ENCODE measurements at regions not wholly inside any gene's neighbourhood (a gene's known extent, or its start where the extent isn't known, plus 50 kb on each side); places are given as distances from the start of the nearest gene placed in this dataset.

DNA sequence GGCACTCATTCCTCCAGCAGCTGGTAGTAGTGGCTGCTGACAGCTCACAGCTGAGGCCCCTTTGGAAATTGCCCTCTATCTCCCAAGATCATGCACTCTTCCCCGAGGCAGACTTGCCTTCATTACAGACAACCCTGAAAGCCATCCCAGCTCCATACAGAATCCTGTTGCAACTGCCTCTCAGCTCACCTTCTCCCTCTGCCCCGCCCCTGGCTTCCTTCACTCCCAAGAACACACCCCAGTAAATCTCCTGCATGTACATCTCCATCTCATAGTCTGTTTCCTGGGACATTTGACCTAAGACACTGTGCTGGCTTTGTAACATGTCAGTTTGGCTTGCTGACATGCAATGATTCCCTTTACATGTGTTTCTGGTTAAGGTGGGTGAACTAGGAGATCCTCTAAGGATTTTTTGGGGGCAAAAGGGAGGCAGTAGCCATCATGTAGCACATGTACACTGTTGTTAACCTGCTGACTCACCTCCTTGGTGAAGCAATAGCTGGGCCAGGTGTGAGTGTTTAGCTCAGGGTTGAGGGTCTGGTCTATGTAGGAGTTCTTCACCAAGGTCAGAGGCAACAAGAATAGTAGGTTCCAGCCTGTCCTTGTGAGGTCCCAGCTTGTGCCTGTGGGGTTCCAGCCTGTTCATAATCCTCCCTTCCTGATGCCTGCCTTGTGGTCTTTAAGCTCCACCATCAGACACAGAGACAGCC, 179.6 kb downstream of the CSNK2A3 start:
- DNase-seq, result no peak

DNA sequence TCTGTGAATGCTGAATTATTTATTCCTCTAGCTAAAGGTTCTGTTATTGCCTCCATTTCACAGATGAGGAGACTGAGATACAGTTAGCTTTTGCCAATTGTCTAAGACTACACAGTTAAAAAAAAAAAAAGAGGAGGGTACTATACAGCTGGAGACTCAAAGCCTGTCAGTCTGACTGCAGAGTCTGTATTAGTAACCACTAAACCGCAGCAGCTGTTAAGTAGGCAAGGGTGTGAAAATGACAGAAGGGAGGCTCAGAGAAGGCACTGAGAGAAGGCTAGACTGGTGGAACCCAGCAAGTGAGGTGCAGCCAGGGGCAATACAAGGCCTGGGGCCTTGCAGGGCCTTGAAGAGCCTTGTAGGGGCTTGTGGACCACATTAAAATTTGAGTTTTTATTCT, 181.2 kb downstream of the CSNK2A3 start:
- no peak for DNase-seq

DNA sequence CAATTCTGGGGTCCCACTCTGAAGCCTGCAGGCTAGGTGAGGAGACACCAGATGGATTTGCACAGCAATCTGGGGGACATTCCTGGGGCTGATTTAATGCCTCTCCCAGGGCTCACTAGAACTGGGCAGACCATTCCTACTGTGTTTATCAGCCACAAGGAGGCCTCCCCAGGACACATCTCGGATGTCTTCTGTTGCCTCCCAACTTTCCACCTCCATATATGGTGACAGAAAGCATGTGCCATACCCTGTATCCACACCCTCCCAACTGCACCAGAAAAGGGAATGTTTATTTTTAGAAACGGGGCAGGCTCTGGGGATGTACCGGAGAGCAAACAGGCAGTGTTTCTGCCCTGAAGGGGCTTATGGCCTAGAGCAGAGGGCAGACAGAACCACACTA, 181.8 kb downstream of the CSNK2A3 start:
- no peak for DNase-seq

DNA sequence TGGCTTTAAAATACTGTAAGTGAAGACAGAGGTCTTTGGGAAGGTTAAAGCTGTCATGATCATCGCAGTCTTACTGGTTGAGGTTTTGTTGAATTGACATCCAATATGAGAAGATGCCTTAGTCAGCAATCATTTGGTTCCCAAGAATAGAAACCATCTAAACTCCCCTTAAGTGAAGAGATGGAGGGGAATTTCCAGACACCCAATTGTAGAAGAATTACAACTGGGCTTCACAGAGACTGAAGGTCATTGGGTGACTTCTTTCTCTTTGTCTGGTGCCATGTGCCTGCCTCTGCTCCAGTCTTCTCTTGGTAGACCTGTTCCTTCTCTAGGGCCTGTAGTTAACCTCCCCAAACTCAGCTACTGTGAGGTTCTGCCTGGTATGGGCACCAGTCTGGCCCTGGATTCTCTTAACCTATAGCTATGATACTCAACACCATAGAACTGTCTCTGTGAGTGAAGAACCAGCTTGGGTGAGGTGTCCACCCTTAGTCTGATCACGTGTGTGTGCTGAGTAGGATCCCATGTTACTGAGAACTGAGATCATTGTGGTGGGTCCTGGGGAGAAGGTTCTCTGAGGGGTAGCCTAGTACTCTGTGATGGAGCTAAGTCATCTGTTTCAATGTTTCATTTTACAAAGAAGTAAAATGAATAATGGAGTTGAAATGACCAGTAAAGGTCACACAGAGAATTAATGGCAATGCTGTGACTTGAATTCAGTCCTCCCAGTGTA, 182.5 kb downstream of the CSNK2A3 start:
- DNase-seq, result no peak

DNA sequence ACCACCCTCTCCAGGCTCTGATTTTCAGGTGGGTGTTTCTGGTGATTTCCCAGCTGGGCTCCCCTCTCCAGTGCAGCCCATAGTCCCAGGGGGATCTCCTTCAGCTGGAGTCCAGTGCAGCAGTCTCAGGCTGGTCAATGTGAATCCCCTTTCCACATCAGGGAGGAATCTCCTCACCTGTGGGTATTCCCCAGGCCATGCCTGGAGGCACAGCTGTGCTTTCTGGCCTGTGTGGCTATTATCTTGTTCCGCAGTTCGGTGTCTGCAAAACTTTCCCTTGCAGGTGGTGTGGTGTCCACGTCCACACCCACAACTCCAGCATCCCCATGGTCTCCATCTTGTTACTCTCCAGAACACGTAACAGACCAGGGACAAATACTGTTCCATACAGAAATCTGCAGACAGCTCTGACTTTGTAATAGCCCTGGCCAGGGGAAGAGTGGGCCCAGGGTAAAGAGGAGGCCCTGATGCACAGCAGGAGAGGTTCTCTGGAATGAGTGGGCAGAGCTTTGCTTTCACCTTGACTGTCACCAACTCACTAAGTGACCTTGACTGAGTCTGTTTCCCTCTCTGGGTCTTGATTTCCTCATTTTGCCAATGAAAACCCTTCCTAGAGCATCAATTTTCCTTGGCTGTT, 183.2 kb downstream of the CSNK2A3 start:
- DNase-seq, result no peak

DNA sequence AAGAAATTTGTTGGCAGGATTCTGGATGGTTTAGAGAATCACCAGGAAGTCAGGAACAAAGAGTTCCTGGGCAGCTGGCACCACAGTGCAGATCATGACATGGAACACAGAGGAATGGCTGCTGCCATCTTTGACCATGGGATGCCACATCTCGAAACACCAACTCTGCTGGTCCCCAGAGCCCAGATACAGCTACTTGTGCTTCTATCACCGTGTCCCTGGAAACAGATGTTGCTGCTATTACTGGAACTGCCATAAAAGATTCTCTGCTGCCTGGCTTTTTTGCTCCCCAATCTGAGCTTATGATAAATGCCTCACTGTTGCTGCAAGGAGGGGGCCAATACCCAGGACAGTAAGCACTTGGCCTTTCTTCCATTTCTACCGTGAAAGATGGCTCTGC, 185.2 kb downstream of the CSNK2A3 start:
- DNase-seq, result no peak

DNA sequence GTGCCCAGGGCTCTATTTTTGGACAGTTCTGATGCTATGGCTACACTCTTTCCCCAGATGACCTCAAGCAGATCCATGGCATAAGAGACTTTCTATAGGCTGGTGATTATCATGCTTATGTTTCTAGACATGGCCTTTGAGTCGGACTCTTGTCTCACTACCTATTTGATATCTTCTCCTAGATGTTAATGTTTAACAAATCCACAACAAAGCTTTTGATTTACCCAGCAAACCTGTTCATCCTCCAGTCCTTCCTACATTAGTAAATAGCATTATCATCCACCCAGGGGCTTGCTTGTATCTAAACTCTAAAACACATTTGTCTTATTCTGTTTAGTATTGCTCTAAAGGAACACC, 188.7 kb downstream of the CSNK2A3 start:
- DNase-seq, result no peak

DNA sequence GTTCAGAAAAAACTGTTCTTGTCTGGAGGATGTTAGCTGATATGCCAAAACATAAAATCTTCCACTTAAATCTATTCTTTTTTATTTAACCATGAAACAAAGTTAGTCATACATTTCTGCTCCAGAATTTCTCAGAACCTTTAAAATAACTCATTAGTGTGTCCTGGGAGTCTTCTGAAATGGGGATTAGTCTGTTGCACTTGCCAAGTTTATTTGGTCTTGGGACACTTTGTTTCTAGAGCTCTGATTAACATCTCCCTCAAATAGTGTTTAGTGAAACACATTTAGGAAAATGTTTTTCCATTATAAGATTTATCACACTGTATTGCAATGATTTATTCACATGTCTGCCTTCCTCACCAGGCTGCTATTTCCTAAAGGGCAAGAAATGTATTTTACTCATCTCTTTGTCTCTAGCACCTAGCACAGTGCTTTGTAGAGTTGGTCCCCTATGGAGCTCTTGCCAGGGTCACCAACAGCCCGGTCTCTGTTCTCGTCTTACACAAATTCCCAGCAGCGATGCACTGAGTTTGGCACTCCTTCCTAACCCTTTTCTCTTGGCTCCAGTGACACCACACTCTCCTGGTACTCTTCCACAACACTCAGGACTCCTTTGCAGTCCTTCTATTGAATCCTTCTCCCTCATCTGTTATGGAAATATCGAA, 189.2 kb downstream of the CSNK2A3 start:
- no peak for DNase-seq

DNA sequence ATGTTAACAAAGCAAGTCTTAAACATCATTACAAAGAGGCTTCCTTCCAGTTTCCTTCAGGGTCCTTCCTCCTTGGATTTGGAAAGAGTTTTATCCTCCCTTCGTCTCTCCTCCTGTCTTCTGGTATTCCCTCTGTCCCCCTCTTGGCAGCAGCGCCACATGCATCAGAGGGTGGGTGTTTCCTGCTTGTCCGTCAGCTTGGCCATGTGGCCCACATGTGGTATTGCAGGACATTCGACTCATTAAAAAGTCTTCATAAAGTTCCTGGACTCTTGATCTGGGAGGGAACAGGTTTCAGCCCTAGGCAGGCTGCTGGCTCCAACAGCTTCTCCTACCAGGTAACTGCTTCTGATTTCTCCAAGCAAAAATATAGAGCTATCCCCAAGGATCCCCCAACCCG, 189.8 kb downstream of the CSNK2A3 start:
- no peak for DNase-seq

DNA sequence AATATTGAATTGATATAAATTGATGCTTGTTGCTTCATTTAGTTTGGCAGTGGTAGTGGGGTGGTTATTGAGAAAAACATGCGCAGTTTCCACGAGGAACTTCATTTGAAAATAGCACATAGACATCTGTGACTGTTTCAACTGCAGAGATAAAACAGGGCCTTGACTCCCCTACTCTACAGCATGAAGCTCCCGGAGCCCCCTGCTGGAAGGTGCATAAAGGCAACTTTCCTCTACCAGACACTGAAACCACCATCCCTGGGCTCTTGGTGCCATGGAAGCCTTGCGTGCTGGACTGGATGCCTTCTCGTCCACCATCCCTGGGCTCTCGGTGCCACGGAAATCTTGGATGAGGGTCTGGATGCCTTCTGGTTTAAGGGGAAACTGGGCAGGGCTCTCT, 195.9 kb downstream of the CSNK2A3 start:
- DNase-seq, result no peak

DNA sequence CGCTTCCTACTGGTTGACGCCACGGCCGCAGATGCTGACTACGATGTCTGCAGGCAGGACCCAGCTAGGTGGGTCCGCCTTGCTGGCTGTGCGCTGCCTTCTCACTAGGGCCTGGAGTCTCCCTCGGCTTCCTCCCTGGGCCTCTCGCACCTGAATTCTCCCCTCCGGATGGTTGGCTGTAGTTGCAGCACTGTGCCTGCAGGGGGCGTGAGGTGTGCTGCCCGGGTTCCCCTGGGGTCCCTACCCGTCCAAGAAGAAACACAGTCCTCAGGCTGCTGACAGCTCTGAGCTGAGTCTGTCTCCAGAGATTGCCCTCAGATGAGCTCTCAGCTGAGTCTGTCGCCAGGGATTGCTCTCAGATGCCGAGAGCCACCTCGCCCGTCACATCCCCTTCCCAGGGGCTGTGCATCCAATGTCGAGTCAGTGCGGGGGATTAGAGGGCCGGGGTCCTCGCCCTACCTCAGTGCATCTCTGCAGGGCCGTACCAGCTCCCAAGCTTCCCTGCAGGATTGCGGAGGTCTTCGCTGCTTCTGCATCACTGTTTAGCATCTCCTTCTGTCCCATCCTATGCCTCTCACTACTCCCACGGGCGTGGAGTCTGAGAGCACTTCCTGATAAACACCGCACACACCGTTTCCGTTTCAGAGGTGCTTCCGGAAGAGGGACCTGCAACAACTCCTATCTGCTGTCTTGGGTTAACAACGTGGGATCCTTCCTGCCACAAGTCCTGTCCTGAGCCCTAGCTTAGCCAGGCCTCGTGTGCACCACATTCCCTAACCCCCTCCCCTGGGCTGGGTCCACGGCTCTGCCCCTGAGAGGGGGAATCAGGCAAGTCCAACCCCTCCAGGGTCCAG, 196.9 kb downstream of the CSNK2A3 start:
- no peak for DNase-seq

DNA sequence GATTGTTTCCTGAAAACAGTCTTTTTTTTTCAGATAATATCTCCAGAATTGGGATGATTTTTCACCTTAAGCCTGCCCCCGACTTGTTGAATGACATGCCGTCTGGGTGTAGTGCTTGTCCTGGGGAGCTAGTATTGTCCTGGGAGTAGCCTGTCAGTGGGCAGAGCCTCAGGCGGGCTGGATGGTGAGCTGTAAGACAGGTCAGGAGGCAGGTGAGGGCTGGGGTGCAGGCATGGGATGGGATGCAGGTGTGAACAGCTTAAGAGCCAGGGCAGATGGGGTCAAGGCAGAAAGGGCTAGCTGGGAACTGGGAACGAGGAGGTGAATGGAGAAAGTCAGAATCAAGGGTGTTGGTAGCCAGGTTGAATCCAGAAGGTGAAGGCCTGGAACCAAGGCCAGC, 200.2 kb downstream of the CSNK2A3 start:
- DNase-seq, result no peak

DNA sequence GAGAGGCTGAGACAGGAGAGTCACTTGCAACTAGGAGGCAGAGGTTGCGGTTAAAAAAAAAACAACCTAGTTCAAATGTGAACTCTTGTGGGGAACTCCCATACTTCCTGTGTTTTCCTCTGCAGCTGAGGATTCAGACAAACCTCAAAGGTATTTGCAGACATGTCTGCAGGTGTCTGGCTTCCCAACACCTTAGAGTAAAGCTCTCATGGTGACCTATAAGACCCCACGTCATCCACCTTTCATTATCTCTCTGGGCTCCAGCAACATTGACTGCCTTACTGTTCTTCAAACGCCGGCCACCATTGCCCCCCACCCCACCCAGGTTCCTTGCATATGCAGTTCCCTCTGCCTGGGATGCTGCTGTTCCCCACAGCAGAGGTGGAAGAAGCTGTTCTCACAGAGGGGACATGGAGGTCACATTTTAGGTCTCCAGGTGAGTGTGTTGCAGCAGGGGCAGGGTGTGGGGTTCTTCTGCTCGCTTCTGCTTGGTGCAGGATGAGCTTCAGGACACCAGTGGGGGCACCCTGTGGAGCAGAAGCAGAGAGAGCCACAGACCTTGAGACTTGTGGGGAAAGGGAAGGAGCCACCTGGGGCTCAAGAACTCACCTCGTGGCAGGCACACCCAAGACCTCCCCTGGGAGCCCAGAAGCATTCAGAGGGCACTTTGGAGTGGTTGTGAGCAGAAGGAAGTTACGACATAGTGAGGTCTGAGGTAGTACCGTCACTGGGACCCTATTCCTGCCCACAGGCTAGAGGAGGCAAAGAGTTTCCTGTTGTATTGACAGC, 203.2 kb downstream of the CSNK2A3 start:
- no peak for DNase-seq

DNA sequence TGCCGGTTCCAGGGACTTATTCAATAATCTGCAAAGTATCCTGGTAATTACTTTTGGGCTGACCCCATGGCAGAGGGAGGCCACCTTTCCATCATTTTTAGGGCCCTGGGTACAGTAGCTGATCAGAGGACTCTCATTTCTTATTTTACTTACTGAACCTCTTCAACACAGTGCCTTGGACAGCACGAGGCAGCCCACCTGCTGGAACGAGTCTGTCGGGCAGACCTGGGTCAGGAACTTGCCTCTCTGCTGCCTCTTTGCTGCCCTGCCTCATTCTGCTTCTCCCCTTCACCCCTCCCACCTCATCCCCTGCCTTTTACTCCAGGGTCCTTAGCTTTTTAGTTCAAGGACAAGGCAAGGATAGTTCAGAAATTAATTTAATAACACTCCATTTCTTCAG, 204.5 kb downstream of the CSNK2A3 start:
- no peak for DNase-seq

DNA sequence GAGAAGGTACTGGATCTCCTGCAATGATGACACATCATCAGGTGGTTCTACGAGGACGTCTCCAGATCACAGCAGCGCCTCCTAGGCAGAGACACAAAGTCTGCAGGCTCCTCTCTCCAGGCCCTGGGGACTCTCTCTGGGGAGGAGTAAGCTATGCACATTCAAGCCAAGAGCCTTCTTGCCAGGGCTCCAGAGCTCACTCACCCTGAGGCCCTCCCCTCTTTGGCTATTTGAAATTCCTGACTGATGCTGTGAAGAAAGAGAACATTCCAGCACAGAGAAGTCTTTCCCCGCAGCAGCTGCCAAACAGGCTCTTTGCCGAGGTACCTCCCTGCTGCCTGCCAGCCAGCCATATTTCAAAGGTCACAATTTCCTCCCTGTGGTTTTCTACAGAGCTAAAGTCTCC, 204.9 kb downstream of the CSNK2A3 start:
- no peak for DNase-seq

DNA sequence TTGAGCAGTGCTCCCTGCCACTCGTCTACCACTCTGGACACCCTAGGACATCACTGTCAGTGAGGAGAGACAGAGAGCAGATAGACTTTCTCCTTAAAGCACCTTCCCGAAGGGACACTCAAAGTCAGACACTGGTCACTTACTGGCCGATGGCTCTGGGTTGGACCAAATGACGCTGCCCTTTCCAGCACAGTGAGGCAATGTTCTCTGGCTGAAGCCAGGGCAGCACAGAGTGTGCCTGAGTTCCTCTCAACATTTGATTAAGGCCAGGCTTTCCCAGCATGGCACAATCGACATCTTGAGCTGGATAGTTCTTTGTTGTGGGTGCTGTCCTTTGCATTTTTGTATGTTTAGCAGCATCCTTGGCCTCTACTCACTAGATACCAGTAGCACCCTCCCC, 206.2 kb downstream of the CSNK2A3 start:
- DNase-seq, result no peak

DNA sequence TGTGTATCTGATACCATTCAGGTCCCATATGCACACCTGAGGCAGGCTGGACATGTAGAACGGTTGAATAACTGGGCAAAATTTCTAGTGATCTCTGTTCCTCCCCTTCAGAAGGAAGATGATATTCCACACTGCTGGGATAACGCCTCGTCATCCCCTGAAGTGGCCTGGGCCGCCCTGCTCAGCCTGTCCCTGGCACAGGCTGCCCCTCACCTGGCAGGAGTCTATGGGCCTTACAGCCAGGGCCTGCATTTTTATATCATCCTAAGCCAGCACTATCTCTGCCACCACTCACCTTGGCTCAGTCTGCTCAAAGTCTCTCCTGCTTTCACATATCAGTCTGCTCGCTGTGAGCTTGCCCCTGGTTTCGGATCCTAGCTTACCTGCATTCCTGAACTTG, 209.2 kb downstream of the CSNK2A3 start:
- no peak for DNase-seq

DNA sequence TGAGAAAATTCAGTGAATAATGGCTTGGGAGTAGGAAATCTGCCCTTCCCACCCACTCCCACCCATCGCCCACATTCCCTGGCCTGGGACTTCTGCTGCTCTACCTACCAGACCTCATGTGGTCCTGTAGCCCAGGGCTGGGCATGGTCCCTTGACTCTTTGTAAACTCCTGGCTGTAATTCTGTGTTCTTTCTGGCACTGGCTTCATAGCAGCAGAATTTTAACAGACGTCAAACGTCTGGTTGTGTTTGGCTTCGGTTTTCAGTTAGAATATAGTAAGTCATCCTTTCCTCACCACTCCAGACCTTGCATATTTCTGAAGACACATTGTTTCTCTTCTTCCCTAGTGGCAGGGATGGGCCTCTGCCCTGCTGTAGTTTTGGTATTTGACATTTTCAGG, 210.6 kb downstream of the CSNK2A3 start:
- no peak for DNase-seq

DNA sequence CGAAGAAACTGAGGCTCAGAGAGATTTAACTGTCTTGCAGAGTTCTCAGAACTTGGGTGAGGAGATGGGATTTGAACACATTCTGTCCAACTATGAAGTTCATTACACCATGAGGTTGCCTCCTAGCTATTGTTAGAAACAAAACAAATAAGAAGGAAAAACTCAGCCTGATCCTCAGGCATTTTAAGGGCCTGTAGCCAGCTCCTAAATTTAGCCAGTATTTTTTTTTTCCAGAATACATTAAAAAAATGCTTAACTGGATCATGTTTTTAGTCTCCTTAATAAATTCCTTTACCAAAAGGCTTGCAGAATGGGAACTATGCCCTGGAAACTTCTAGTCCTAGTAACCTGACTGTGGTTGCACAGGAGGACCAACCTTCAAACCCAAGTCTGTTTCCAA, 212.0 kb downstream of the CSNK2A3 start:
- DNase-seq, result no peak

DNA sequence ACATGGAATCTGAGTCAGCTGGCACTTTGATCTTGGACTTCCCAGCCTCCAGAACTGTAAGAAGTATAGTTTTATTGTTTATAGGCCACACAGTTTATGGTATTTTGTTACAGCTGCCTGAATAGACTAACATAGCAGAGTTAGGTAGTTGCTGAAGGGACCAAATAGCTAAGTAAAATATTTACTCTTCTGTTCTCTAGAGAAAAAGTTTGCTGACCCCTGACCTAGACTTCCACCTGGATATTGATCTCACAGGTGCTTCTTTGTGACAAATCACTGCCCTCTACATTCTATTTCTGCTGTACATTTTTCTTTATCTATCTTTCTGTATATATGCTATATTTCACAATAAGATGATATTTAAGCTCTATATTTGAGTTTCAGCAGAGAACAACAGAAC, 212.5 kb downstream of the CSNK2A3 start:
- no peak for DNase-seq

DNA sequence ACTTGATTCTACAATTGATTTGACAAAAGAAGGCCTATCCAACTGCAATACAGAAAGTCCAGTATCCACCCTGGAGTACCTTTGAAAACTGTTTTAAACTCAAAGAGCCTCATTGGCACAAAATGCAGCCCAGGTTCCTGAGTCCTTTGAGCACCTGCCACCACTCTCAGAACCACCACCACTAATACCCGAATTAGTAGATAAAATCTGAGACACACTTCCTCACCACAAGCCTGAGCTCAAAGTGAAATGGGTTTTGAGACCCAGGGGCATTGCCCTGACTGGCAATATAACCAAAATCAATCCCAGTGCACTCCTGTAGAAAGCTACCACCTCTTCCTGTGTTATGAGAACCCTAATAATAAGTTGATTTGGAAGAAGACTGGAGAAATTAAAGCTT, 215.7 kb downstream of the CSNK2A3 start:
- DNase-seq, result no peak

DNA sequence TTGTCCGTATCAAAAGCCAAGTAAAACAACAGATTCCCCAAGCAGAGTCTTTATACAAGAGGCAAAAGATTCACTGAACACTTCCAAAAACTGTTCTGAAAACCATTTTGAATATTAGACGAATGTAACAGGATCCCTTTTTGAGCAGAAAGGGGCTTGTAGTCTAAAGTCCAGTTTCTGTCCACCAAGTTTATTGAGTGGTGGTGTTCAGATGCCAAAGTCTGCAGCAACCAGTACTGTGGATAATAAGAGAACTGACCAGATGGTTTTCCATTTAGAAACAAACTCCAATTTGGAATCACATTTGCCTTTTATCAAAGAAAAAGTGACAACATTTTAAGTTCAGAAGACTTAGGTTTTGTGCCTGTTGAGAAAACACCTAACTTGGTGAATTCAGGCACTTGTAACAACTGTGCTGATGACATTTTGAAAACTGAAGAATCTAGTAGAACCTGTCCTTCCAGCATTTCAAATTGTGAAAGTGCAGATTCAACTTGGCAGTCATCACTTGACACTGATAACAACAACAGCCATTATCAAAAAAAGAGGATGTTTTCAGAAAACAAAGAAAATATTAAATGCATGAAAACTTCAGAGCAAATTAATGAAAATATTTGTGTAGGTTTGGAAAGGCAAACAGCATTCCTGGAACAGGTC, 217.1 kb downstream of the CSNK2A3 start:
- no peak for DNase-seq
